GM11168 (cell line): ENCODE measurements at regions not wholly inside any gene's neighbourhood (a gene's known extent, or its start where the extent isn't known, plus 50 kb on each side); places are given as distances from the start of the nearest gene placed in this dataset.
"Not testable (repeated sequence)": the region's sequence is repeated elsewhere in the genome, so short reads cannot be mapped to it uniquely, and the experiment has no call there.

Experiments
- in situ Hi-C: fragments of 300-500 bp; cut with MboI; formaldehyde crosslinking; loops from one replicate; pipeline ENCODE4 v1.12.0; 2022; ENCODE audit warnings: low sequenced_read_pairs; ENCODE audit not compliant: unreplicated experiment

GRCh38 chr10:35813219-35813618 lies 171.1 kb upstream of the FZD8 start:
- in situ Hi-C loops = no loop called here

GRCh38 chr10:35808344-35808743 lies 166.2 kb upstream of the FZD8 start:
- in situ Hi-C loops = no loop called here

- in situ Hi-C loops = no loop called here
Measured at GRCh38 chr10:35803046-35803445, 160.9 kb upstream of the FZD8 start.

- in situ Hi-C loops = no loop called here
Measured at GRCh38 chr10:35797187-35797586, 155.1 kb upstream of the FZD8 start.

- in situ Hi-C loops = no loop called here
Measured at GRCh38 chr10:35795131-35795824, 153.2 kb upstream of the FZD8 start.

- in situ Hi-C loops = no loop called here
Measured at GRCh38 chr10:35794703-35795102, 152.6 kb upstream of the FZD8 start.

- in situ Hi-C loops = no loop called here
Measured at GRCh38 chr10:35792291-35792690, 150.2 kb upstream of the FZD8 start.

- in situ Hi-C loops = no loop called here
Measured at GRCh38 chr10:35789996-35790395, 147.9 kb upstream of the FZD8 start.

- in situ Hi-C loops = no loop called here
Measured at GRCh38 chr10:35784751-35785150, 142.7 kb upstream of the FZD8 start.

GRCh38 chr10:35783305-35783838 lies 141.3 kb upstream of the FZD8 start:
- in situ Hi-C loops = no loop called here

GRCh38 chr10:35781643-35782035 lies 139.5 kb upstream of the FZD8 start:
- in situ Hi-C loops = no loop called here

- in situ Hi-C loops = no loop called here
Measured at GRCh38 chr10:35780970-35781642, 139.0 kb upstream of the FZD8 start.

- in situ Hi-C loops = no loop called here
Measured at GRCh38 chr10:35778306-35778705, 136.2 kb upstream of the FZD8 start.

GRCh38 chr10:35776557-35776956 lies 134.5 kb upstream of the FZD8 start:
- in situ Hi-C loops = not testable (repeated sequence)

- in situ Hi-C loops = no loop called here
Measured at GRCh38 chr10:35774109-35774508, 132.0 kb upstream of the FZD8 start.

GRCh38 chr10:35770817-35771355 lies 128.8 kb upstream of the FZD8 start:
- in situ Hi-C loops = no loop called here

- in situ Hi-C loops = no loop called here
Measured at GRCh38 chr10:35769795-35770194, 127.7 kb upstream of the FZD8 start.

- in situ Hi-C loops = no loop called here
Measured at GRCh38 chr10:35768731-35769130, 126.6 kb upstream of the FZD8 start.

GRCh38 chr10:35768011-35768410 lies 125.9 kb upstream of the FZD8 start:
- in situ Hi-C loops = no loop called here

- in situ Hi-C loops = no loop called here
Measured at GRCh38 chr10:35765996-35766395, 123.9 kb upstream of the FZD8 start.

GRCh38 chr10:35765066-35765527 lies 123.0 kb upstream of the FZD8 start:
- in situ Hi-C loops = no loop called here
